Loucy (cell line): ENCODE measurements at regions not wholly inside any gene's neighbourhood (a gene's known extent, or its start where the extent isn't known, plus 50 kb on each side); places are given as distances from the start of the nearest gene placed in this dataset.

Experiments
- H2AFZ ChIP-seq: fragments of 200-600 bp; sonication (generic); 2 replicates; pipeline ENCODE4 v1.6.0; 2016; ENCODE audit warnings: antibody characterized with exemption, mild to moderate bottlenecking, low read length, moderate library complexity
- H3F3A ChIP-seq: fragments of 200-600 bp; 2 replicates; pipeline ENCODE4 v1.6.0; 2016; ENCODE audit warnings: antibody characterized with exemption, low read depth, mild to moderate bottlenecking
- H3K27me3 ChIP-seq: fragments of 200-600 bp; sonication (generic); 2 replicates; pipeline ENCODE4 v1.6.1; 2014; ENCODE audit warnings: low read length, mild to moderate bottlenecking; ENCODE audit not compliant: insufficient read depth, poor library complexity, severe bottlenecking
- H3K36me3 ChIP-seq: fragments of 200-600 bp; sonication (generic); 2 replicates; pipeline ENCODE4 v1.6.1; 2016; ENCODE audit warnings: low read length; ENCODE audit not compliant: insufficient read depth
- H3K4me1 ChIP-seq: fragments of 200-600 bp; sonication (generic); 2 replicates; pipeline ENCODE4 v1.5.1; 2014; ENCODE audit warnings: low read length, mild to moderate bottlenecking; ENCODE audit not compliant: insufficient read depth, poor library complexity, severe bottlenecking
- H3K4me2 ChIP-seq: fragments of 200-600 bp; sonication (generic); 2 replicates; pipeline ENCODE4 v1.6.0; 2014; ENCODE audit warnings: antibody characterized with exemption, low read length, low read depth, mild to moderate bottlenecking; ENCODE audit not compliant: poor library complexity, severe bottlenecking
- H3K4me3 ChIP-seq: fragments of 200-600 bp; sonication (generic); 2 replicates; pipeline ENCODE4 v1.5.1; 2014; ENCODE audit warnings: low read length, mild to moderate bottlenecking, mixed read lengths; ENCODE audit not compliant: poor library complexity, severe bottlenecking
- H3K79me2 ChIP-seq: fragments of 200-600 bp; sonication (generic); 2 replicates; pipeline ENCODE4 v1.6.1; 2014; ENCODE audit warnings: low read length; ENCODE audit not compliant: insufficient read depth
- H3K9ac ChIP-seq: fragments of 200-600 bp; sonication (generic); 2 replicates; pipeline ENCODE4 v1.6.0; 2014; ENCODE audit warnings: mild to moderate bottlenecking, low read depth, low read length, moderate library complexity; ENCODE audit not compliant: poor library complexity, severe bottlenecking
- H3K9me2 ChIP-seq: fragments of 200-600 bp; sonication (generic); replicated peaks from 2 replicates; pipeline ENCODE4 v1.6.1; 2016; ENCODE audit warnings: low read depth, low read length, mixed read lengths
- H3K9me3 ChIP-seq: fragments of 200-600 bp; sonication (generic); 2 replicates; pipeline ENCODE4 v1.6.1; 2014; ENCODE audit warnings: mild to moderate bottlenecking, antibody characterized with exemption, low read length, low read depth; ENCODE audit not compliant: insufficient read depth
- H4K20me1 ChIP-seq: fragments of 200-600 bp; sonication (generic); 2 replicates; pipeline ENCODE4 v1.6.0; 2014; ENCODE audit warnings: antibody characterized with exemption, low read length, mild to moderate bottlenecking; ENCODE audit not compliant: insufficient read depth, poor library complexity, severe bottlenecking
- CTCF ChIP-seq: fragments of 200-600 bp; sonication (generic); conservative IDR thresholded peaks from 2 replicates; pipeline ENCODE4 v1.5.1; 2014; ENCODE audit warnings: mild to moderate bottlenecking, antibody characterized with exemption, low read length
- EZH2phosphoT487 ChIP-seq: fragments of 200-600 bp; IDR thresholded peaks from 2 replicates; pipeline ENCODE4 v1.6.1; 2018; ENCODE audit warnings: antibody characterized with exemption, mild to moderate bottlenecking, moderate library complexity, borderline replicate concordance

- Histone ChIP-seq H3K36me3 (no peaks in the 10 kb centered on the region), H3K79me2 (no peaks in the 10 kb centered on the region), H3K9me3 (no peaks in the 10 kb centered on the region), H3K27me3 (no peaks in the 10 kb centered on the region), H4K20me1 (no peaks in the 10 kb centered on the region), H3K4me3 (no peak overlapping the region), H3K4me1 (no peaks in the 10 kb centered on the region), H3K9ac (no peak overlapping the region), H3F3A (no peaks in the 10 kb centered on the region), H3K9me2 (no peaks in the 10 kb centered on the region), H3K4me2 (no peak overlapping the region), H2AFZ (no peak overlapping the region)
- TF ChIP-seq CTCF (no peak), EZH2phosphoT487 (no peak)
Observed at GRCh38 chr6:8536122-8536521, 100.8 kb upstream of the SLC35B3 start.

GRCh38 chr6:8535519-8535918 is 100.2 kb upstream of the SLC35B3 start:
- H3K9me2 ChIP-seq = no peaks in the 10 kb centered on the region
- no peaks in the 10 kb centered on the region for H3K36me3 ChIP-seq
- TF ChIP-seq CTCF (no peak), EZH2phosphoT487 (no peak)
- H3K4me3 ChIP-seq = no peak overlapping the region
- no peaks in the 10 kb centered on the region for H3K27me3 ChIP-seq
- no peaks in the 10 kb centered on the region for H3F3A ChIP-seq
- H4K20me1 ChIP-seq = no peaks in the 10 kb centered on the region
- H3K9me3 ChIP-seq = no peaks in the 10 kb centered on the region
- no peak overlapping the region for H3K9ac ChIP-seq
- H3K79me2 ChIP-seq = no peaks in the 10 kb centered on the region
- no peak overlapping the region for H3K4me2 ChIP-seq
- H2AFZ ChIP-seq = no peak overlapping the region
- no peaks in the 10 kb centered on the region for H3K4me1 ChIP-seq

GRCh38 chr6:8530785-8531435 is 95.6 kb upstream of the SLC35B3 start:
- no peak overlapping the region for H3K9ac ChIP-seq
- no peaks in the 10 kb centered on the region for H3K9me3 ChIP-seq
- H3K4me1 ChIP-seq = no peaks in the 10 kb centered on the region
- no peak overlapping the region for H2AFZ ChIP-seq
- H3K79me2 ChIP-seq = no peaks in the 10 kb centered on the region
- no peak for TF ChIP-seq EZH2phosphoT487
- TF ChIP-seq CTCF = no peak
- H3K4me3 ChIP-seq = no peak overlapping the region
- H3K4me2 ChIP-seq = no peak overlapping the region
- no peaks in the 10 kb centered on the region for H3K9me2 ChIP-seq
- no peaks in the 10 kb centered on the region for H3K36me3 ChIP-seq
- H3F3A ChIP-seq = no peaks in the 10 kb centered on the region
- no peaks in the 10 kb centered on the region for H3K27me3 ChIP-seq
- H4K20me1 ChIP-seq = no peaks in the 10 kb centered on the region
